VCaP (cell line): ENCODE measurements at regions not wholly inside any gene's neighbourhood (a gene's known extent, or its start where the extent isn't known, plus 50 kb on each side); places are given as distances from the start of the nearest gene placed in this dataset.

Experiments
- H3K27ac ChIP-seq: fragments of 450-650 bp; 2 replicates; pipeline ENCODE4 v1.5.1; 2017
- CTCF ChIP-seq: fragments of 450-650 bp; conservative IDR thresholded peaks from 2 replicates; pipeline ENCODE4 v1.5.1; 2017; ENCODE audit warnings: mild to moderate bottlenecking, moderate library complexity

- TF ChIP-seq CTCF, result no peak
- no peak overlapping the region for H3K27ac ChIP-seq
Observed at GRCh38 chr2:201980946-201981345, 52.7 kb upstream of the FZD7 start.

GRCh38 chr2:201983174-201983573, 50.5 kb upstream of the FZD7 start:
- no peak overlapping the region for H3K27ac ChIP-seq
- no peak for TF ChIP-seq CTCF

GRCh38 chr2:201983800-201984199, 49.9 kb upstream of the FZD7 start:
- no peak for TF ChIP-seq CTCF
- no peak overlapping the region for H3K27ac ChIP-seq
